Hematopoietic multipotent progenitor cell (in vitro differentiated cells): ENCODE measurements at regions not wholly inside any gene's neighbourhood (a gene's known extent, or its start where the extent isn't known, plus 50 kb on each side); places are given as distances from the start of the nearest gene placed in this dataset.
A peak's percentile ranks its signal among the peaks of the same experiment; 100 is the strongest.
"Not testable (repeated sequence)": the region's sequence is repeated elsewhere in the genome, so short reads cannot be mapped to it uniquely, and the experiment has no call there.

Source experiments
- DNase-seq, 3 donors: peaks; one replicate each; pipeline ENCODE4 v3.0.0-alpha.2; 2011 to 2015; ENCODE audit warnings: low read depth in 2 of 3, low spot score in 2 of 3

DNA sequence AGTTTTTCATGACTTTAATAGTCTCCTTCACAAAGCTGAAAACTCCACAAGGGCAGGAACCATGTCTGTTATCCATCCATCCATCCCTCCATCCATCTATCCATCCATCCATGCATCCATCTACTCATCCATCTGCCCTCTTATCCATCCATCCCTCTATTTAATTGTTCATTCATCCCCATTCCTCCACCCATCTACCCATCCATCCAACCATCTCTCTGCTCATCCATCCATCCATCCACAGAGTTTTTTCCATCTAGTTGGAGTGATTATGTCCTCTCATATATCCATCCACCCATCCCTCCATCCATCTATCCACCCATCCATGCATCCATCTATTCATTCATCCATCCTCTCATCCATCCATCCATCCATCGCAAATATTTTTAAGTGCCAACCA, 237.9 kb downstream of the EMX2 start:
- DNase-seq, result no peak

DNA sequence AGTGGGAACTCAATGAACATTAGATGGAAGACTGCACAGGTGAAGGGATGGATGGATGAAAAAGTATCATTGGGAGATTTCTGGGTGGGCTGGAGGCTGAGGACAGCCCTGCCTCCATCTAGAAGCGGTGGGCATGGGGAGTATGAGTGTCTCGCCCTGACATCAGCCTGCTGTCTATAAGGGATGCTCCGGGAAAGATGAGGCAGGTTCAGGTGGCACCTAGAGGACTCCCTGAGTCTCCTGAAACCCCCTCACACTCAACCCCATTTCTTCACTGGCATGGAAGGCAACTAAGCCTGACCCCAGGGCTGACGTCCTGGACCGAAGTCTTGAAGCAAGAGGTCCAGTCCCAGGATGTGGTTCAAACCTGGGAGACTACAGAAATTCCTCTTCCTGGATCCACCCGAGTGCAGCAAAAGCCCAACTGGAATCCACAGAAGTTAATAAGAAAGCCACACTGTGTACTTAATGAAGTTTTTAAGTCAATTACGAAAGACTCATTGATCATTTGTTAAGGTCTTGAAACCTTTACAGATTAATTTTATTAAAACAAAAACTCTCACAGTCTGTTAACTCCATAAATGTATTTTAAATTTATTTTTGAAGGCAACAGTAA, 238.8 kb downstream of the EMX2 start:
- DNase-seq, result no peak

DNA sequence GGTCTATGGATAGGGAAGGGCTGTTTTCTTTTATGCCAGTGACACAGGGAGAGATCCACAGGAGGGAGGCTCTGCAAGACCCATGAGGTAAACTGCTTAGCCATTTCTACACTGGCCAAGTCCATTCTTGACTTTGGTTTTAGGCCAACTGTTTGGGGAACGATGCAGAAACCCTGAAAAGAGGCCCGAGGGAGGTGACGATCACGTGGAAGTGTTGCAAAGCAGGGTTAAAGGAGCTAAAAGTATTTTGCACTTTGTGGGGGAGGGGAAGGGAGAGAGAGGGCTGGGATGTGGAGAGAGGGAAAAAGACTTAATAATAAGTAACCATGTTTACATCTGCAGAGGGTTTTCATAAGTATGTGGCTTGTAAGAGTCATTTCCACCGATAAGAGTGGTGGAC, 239.7 kb downstream of the EMX2 start:
- no peak for DNase-seq

DNA sequence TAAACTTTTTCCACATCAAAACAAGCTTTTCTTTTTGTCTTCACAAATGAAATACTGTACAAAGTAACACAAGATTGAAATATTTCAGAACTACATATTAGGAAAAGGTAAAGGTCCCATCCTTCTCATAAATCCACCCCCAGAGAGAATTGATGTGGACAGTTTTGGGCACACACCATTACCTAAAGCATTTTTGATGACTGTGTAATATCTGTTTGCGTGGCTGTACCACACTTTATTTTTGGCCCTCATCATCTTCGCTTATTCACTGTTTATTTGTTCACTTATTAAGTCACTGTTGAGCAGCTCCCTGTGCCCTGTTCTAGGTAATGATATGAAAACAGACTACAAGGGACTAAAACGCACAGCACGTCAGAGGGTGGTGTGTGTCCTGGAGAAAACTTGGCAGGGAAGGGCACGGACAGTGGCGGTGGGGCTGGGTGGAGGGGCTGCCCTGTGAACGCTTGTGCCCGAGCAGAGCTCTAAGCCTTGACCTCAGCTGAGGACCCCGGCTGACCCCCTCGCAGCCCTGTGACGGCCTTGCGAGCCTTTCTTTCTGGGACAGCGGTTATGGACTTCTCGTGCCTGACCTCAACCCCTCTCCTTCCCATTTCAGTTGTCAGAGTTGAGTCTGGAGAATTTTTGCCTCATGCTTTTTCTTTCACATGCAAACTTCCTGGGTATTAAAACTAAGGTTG, 241.3 kb downstream of the EMX2 start:
- DNase-seq, result no peak

DNA sequence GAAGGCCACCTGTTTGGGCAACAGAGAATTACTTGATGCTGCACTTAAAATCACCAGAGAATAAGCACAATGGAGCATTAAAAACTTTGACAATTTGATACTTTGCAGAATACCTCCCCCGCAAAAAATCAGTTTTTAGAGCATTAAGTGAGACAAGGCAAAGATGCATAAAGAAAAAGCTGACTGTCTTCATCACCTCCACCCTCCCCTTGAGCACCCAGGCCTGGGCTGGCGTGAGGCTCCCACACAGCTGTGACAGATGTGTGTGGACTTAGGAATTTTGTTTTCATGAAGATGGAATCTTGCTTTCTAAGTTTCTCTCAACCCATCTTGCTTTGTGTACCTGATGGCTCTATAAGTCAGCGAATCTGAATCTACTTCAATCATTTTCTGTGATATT, 242.2 kb downstream of the EMX2 start:
- no peak for DNase-seq

DNA sequence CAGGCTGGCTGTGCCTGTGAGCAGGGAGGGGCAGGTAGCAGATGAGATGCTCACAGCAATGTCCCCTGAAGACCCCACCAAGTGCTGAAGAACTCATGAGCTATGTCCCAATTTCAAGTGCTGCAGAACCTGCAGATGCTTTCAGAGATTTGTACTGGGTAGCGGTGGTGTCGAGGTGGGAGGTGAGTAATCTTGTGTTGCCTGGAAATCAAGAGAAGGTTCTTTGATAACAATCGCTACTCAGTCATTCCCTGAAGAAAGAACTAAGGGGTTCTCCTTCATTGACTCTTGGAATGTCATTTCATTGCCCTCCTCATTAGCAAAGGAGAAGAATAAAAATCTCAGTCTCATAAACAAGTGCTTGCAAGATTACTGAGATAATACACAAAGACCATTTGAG, 246.4 kb downstream of the EMX2 start:
- DNase-seq, result no peak

DNA sequence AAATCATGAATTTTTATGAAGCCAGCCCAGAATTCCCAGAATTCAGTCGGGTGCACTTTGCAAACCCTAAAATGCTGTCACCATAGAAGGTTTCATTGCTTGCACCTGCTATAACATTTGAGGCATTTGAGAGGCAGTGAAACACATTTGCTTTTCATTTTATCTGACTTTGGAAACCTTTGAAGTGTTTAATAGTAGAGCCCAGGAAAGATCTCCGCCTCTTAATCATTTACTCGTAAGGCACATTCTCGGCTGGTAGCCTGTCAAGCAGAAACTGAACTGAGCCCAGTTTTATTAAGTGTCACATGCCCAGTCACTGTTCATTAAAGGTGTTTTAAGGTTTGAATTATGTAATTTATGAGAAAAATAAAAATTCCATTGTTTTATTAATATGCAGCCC, 247.6 kb downstream of the EMX2 start:
- DNase-seq, result no peak

DNA sequence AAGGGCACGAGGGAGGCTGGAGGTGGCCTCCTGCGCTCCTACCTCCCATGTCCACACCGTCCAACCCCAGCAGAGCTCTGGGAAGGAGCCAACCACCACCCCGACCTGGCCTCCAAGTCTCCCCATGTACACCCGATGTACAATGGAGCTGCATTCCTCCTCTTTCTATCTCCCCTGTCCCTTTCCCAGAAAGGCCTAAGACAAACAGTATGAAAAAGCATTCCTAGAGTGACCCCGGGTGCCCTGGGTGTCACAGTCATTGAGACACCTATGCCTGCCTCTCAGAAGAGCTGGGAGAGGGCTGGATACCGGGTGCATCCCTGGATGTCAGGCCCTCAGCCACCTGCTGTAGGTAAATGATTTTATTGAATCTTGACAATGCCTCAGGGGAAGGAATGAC, 248.1 kb downstream of the EMX2 start:
- DNase-seq, result no peak

DNA sequence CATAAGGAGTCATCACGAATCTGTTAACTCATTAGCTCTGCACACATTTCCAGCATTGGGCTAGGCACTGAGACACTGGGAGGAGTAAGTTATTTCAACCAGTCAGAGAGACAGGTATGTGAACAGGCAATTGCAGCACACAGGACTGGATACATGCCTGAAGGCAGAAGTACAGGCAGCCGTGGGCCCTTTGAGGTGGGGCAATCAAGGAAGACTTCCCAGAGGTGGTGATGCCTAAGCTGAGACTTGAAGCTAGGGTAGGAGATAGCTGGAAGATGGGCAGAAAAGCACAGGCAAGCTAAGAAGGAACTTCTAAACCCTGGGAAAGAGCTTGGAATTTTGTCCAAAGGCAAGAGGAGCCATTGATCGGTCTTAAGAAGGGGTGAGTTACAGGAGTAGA, 249.7 kb downstream of the EMX2 start:
- no peak for DNase-seq

DNA sequence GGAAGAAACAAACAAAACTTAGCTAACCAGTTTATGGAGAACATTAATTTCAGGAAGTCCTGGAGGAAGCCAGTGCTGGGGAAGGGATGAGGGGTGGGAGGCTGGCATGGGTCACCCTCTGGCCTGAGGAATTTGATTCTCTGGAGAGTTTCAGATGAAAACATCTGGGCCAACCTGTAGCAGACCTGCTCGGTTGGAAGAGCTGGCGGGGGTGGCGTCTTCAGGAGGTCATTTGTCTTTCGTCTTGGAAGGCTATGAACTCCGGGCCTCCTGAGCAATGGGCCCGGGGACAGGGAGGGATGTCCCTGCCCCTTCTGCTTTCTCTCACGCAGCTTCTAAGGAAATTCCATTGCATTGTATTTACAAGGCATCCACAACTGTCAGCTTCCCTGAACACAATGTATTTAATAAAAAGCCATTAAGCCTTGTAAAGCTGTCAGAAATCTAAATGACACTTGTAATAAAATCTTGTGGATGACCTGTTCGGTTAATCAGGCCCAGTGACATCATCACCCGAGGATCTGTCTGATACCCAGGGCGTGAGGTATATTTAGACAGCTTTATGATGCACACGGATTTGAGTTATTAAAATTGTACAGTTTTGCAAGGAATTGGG, 250.5 kb downstream of the RAB11FIP2 start:
- no peak for DNase-seq

DNA sequence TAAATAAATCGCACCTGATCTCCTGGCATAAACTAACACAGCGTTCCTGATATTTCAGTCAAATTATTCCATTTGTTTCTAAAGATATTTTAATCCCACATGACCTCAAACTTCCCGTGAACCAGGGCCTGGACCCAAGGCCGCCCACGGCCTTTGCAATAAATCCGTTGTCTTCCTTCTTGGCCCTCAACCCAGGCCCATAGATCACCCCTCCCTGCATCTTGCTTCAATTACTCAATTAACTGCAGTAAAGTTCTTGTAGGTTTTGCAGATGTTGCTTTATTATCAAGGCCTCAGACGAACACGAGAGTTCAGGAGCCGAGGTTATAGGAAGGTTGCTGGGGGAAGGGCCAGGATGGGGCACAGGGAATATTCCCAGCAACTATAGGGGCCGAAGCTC, 249.4 kb downstream of the RAB11FIP2 start:
- DNase-seq, result no peak

DNA sequence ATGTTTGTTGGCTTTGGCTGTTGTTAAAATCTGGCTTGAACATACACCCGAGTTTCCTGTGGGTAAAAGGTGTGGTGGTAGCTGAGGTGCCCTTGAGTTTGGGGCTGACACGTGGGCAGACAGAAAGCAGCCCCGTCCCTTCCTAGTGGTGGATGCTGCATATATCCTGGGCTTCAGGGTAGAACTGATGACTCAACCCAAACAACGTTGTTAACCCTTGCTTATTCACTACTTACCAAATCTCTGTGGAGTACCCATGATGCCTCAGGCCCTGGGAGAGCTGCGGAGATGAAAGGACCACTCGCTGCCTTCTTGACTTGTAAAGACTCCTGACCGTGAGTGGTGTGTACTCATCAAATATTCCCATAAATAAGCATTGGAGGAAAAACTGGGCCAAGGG, 245.1 kb downstream of the RAB11FIP2 start:
- DNase-seq, result no peak

DNA sequence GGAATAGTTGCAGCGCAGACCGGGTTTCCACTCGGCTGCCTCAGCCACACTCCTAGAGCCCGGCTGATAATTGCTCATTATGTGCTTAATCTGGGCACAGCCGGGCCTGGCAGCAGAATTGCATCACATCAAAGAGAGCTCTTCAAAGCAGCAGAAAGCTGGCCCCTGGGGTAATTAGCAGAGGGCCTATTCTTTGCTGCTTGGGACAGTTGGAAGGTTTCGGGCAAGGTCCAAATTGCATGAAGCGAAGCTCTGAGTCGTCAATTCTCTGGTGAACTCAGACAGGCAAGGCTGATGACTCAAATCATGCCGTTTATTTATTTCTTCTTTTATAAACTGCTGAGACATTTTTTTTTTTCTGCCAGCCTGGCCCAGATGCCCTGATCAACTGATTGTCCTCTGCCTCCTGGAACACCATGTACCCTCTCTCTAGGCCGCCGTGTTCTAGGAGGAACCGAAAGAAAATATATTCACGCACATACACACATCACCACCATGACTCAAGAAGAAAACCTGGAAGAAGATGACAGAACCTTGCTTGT, 242.2 kb downstream of the RAB11FIP2 start:
- no peak for DNase-seq

DNA sequence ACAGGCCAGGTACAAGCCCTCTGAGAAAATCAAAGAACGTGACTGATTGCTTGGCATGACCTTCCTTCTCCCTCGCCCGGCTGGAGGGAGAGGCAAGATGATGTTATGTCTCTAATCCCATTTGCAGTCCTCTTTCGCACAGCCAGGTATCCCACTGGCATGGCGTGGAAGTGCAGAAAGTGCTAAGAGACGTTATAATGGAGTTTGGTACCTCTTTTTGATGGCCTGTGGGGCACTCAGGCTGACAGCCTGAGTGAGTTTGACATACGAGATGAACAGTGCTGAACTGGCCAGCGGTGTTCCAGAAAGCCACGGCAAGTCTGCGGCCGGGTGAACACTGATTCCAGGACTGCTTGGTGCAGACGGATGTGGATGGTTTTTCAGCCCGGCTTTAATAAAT, 241.6 kb downstream of the RAB11FIP2 start:
- no peak for DNase-seq

DNA sequence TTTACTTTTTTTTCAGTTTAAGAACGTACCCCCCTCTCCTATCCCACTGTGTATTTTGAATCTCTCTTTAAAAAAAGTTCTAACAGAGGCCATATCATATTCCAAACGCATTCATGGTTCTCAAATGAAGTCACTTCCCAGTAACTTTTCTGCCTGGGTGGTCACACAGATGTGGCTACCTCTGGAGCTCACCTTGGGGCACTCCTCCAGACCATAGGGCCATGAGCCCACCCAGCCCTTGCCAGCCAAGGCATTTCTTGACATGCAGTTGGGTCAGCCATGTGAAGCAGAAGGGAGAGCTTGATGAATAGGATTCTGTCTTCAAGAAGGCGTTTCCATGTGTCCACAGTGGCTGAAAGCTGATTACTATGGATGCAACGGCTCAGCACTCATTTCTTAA, 239.3 kb downstream of the RAB11FIP2 start:
- no peak for DNase-seq

DNA sequence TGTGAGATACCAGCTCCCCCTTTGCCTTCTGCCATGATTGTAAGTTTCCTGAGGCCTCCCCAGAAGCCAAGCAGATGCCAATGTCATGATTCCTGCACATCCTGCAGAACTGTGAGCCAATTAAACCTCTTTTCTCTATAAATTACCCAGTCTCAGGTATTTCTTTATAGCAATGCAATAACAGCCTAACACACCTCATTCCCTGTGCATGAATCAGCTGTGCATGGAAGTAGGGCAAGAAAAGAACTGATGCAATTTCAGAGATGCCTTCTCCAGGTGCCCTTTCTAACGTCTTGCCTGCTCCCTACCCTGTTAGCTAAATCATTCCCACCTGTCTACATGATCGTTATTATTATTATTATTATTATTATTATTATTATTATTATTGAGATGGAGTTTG, 230.9 kb downstream of the RAB11FIP2 start:
- DNase-seq, result not testable (repeated sequence)

DNA sequence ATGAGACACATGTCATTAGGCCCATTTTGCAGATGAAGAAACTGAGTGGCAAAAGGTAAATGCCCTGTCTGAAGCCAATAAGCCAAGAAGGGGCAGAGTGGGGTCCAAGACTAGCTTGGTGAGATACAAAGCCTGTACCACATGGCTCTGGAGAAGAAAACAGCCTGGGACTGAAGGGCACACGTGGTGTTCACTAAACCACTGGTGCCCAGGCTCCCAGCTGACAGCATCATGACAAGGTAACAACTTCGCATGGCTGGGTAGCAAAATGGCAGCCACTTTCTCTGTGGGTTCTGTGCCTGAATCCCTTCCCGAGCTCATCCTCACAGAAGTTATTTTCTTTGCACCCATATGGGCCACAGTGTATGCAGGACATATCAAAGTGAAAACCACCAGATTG, 229.6 kb downstream of the RAB11FIP2 start:
- no peak for DNase-seq

DNA sequence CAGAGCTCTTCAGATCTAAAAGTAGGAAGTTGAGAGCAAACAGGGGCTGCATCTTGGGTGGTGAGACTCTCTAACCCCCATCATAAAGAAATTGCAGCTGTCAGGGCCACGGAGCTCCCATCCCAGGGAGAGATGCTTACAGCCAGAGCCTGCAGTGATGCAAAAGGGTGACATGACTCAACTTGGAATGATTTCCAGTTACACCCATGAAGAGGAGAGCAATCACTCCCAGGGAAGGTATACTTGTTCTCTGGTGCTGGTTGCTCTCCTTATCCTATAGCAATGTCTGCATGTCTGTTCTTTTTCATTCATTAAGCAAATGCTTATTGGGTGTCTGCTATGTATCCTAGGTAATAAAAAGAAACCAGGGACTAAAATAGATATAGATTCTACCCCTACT, 228.0 kb downstream of the RAB11FIP2 start:
- no peak for DNase-seq

DNA sequence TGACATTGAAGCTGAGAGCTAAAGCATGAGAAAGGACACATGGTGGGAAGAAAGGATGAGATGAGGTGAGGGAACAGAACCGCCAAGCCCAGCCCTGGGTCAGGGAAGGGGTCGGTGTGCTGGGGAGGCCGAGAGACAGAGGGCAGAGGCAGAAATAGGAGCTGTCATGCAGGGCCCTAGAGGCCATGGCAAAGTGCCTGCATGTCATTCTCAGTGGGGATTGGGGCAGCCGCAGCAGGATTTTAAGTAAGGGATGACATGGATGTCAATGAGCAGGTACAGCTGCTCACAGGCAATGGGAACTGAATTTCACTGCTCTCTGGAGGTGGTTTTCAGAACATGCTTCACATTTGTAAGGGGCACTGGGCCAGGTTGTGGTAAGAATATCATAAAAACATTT, 227.4 kb downstream of the RAB11FIP2 start:
- no peak for DNase-seq

DNA sequence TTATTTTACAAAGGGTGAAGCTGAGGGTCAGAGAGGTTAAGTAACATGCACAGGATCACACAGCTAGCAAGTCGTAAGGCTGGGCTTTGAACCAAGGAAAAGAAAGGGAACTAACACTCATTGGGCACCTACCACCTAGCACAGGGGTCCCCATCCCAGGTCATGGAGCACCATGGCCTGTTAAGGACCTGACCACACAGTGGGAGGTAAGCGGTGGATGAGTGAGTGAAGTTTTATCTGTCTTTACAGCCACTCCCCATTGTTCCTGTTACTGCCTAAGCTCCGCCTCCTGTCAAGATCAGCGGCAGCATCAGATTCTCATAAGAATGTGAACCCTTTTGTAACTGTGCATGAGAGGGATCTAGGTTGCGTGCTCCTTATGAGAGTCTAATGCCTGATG, 222.8 kb downstream of the RAB11FIP2 start:
- no peak for DNase-seq

DNA sequence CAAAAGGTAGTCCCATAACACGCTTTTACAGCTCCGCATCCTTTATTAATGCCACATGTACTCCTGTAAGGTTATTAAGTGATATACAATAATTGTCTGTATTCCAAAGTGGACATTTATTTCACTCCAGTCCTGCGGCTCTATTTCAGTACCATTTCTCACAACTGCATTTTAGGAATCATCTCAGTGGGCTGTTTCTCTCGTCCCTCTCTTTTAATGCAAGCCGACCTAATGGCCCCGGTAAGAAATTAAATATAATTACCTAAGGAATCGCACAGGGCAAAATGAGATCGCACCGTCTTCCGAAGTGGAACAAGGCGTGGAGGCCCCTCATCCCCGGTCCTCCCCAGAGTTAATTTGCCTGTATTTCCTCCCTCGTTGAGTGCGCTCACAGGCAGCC, 216.5 kb downstream of the RAB11FIP2 start:
- DNase-seq, result no peak

DNA sequence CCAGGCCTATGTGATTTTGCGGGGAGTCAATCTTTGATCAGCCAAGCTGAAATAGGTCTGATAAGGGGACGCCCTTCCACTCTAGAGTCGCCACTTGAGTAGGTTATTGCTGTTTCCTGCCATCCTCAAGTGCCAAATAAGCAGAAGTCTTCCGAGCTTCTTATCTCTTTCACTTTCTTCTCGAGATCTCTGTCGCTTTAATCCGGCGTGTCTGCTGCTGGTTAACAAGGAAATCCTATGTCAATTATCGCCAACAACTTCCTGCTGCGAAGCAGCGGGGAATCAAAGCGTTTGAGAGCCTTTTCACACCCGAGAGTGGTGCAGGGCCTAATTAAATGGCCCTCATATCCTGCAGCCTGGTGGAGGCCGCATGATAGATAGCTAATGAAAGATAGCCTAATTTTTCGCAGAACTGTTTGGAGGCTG, 215.9 kb downstream of the RAB11FIP2 start:
- peak in 1 of 3 donors; percentile 25 for DNase-seq
